ENCODE measurements at regions not wholly inside any gene's neighbourhood (a gene's known extent, or its start where the extent isn't known, plus 50 kb on each side); places are given as distances from the start of the nearest gene placed in this dataset.
"Not testable (repeated sequence)": the region's sequence is repeated elsewhere in the genome, so short reads cannot be mapped to it uniquely, and the experiment has no call there.

- H3K4me1 ChIP-seq (ENCODE audit: insufficient read depth, low read length) = no peaks in the 10 kb centered on the region
- no peak overlapping the region for H3K4me3 ChIP-seq (ENCODE audit: insufficient read depth, low read length)
- H3K27ac ChIP-seq (ENCODE audit: low read depth, low read length) = no peak overlapping the region
- DNase-seq (ENCODE audit: insufficient read length, low spot score, missing footprints) = no peak
- H4K20me1 ChIP-seq (ENCODE audit: insufficient read depth, low read length) = no peaks in the 10 kb centered on the region
- H3K27me3 ChIP-seq (ENCODE audit: insufficient read depth, low read length) = no peaks in the 10 kb centered on the region
- no peaks in the 10 kb centered on the region for H3K36me3 ChIP-seq (ENCODE audit: insufficient read depth, low read length)
- no peaks in the 10 kb centered on the region for H3K79me2 ChIP-seq (ENCODE audit: insufficient read depth, low read length)
- no peak overlapping the region for H3K4me2 ChIP-seq (ENCODE audit: insufficient read depth, low read length)
- no peaks in the 10 kb centered on the region for H3K9me3 ChIP-seq (ENCODE audit: low read depth, low read length)
- H2AFZ ChIP-seq (ENCODE audit: low read length) = no peak overlapping the region
- TF ChIP-seq CTCF (IDR thresholded peaks at IDR 0.05; ENCODE audit: extremely low read depth, low read depth, low read length) = no peak
These were observed 130.2 kb upstream of the SLC6A14 start for GRCh38 chrX:116306218-116306617.

GRCh38 chrX:116317409-116317808, 119.0 kb upstream of the SLC6A14 start:
- no peak overlapping the region for H2AFZ ChIP-seq (ENCODE audit: low read length)
- H3K4me1 ChIP-seq (ENCODE audit: insufficient read depth, low read length) = no peaks in the 10 kb centered on the region
- no peak overlapping the region for H3K4me3 ChIP-seq (ENCODE audit: insufficient read depth, low read length)
- H3K79me2 ChIP-seq (ENCODE audit: insufficient read depth, low read length) = no peaks in the 10 kb centered on the region
- H4K20me1 ChIP-seq (ENCODE audit: insufficient read depth, low read length) = no peaks in the 10 kb centered on the region
- no peaks in the 10 kb centered on the region for H3K9me3 ChIP-seq (ENCODE audit: low read depth, low read length)
- H3K27ac ChIP-seq (ENCODE audit: low read depth, low read length) = no peak overlapping the region
- H3K4me2 ChIP-seq (ENCODE audit: insufficient read depth, low read length) = no peak overlapping the region
- DNase-seq (ENCODE audit: insufficient read length, low spot score, missing footprints) = no peak
- no peaks in the 10 kb centered on the region for H3K27me3 ChIP-seq (ENCODE audit: insufficient read depth, low read length)
- no peaks in the 10 kb centered on the region for H3K36me3 ChIP-seq (ENCODE audit: insufficient read depth, low read length)
- TF ChIP-seq CTCF (IDR thresholded peaks at IDR 0.05; ENCODE audit: extremely low read depth, low read depth, low read length) = no peak

- no peak for DNase-seq (ENCODE audit: insufficient read length, low spot score, missing footprints)
- no peaks in the 10 kb centered on the region for H3K4me1 ChIP-seq (ENCODE audit: insufficient read depth, low read length)
- no peak overlapping the region for H2AFZ ChIP-seq (ENCODE audit: low read length)
- no peaks in the 10 kb centered on the region for H3K27me3 ChIP-seq (ENCODE audit: insufficient read depth, low read length)
- TF ChIP-seq CTCF (IDR thresholded peaks at IDR 0.05; ENCODE audit: extremely low read depth, low read depth, low read length) = no peak
- H3K36me3 ChIP-seq (ENCODE audit: insufficient read depth, low read length) = no peaks in the 10 kb centered on the region
- H4K20me1 ChIP-seq (ENCODE audit: insufficient read depth, low read length) = no peaks in the 10 kb centered on the region
- no peak overlapping the region for H3K4me2 ChIP-seq (ENCODE audit: insufficient read depth, low read length)
- no peaks in the 10 kb centered on the region for H3K79me2 ChIP-seq (ENCODE audit: insufficient read depth, low read length)
- H3K27ac ChIP-seq (ENCODE audit: low read depth, low read length) = no peak overlapping the region
- H3K9me3 ChIP-seq (ENCODE audit: low read depth, low read length) = no peaks in the 10 kb centered on the region
- no peak overlapping the region for H3K4me3 ChIP-seq (ENCODE audit: insufficient read depth, low read length)
These were observed 117.7 kb upstream of the SLC6A14 start for GRCh38 chrX:116318672-116319071.

- no peaks in the 10 kb centered on the region for H3K9me3 ChIP-seq (ENCODE audit: low read depth, low read length)
- no peaks in the 10 kb centered on the region for H3K36me3 ChIP-seq (ENCODE audit: insufficient read depth, low read length)
- no peaks in the 10 kb centered on the region for H3K79me2 ChIP-seq (ENCODE audit: insufficient read depth, low read length)
- no peak overlapping the region for H3K4me2 ChIP-seq (ENCODE audit: insufficient read depth, low read length)
- no peak for TF ChIP-seq CTCF (IDR thresholded peaks at IDR 0.05; ENCODE audit: extremely low read depth, low read depth, low read length)
- no peaks in the 10 kb centered on the region for H4K20me1 ChIP-seq (ENCODE audit: insufficient read depth, low read length)
- H3K4me3 ChIP-seq (ENCODE audit: insufficient read depth, low read length) = no peak overlapping the region
- DNase-seq (ENCODE audit: insufficient read length, low spot score, missing footprints) = no peak
- no peak overlapping the region for H3K27ac ChIP-seq (ENCODE audit: low read depth, low read length)
- no peak overlapping the region for H2AFZ ChIP-seq (ENCODE audit: low read length)
- H3K27me3 ChIP-seq (ENCODE audit: insufficient read depth, low read length) = no peaks in the 10 kb centered on the region
- H3K4me1 ChIP-seq (ENCODE audit: insufficient read depth, low read length) = no peaks in the 10 kb centered on the region
These were observed 114.7 kb upstream of the SLC6A14 start for GRCh38 chrX:116321711-116322110.

- not testable (repeated sequence) for DNase-seq (ENCODE audit: insufficient read length, low spot score, missing footprints); H3K4me1 ChIP-seq (ENCODE audit: insufficient read depth, low read length); H2AFZ ChIP-seq (ENCODE audit: low read length); H3K27me3 ChIP-seq (ENCODE audit: insufficient read depth, low read length); H3K79me2 ChIP-seq (ENCODE audit: insufficient read depth, low read length); H4K20me1 ChIP-seq (ENCODE audit: insufficient read depth, low read length); H3K4me2 ChIP-seq (ENCODE audit: insufficient read depth, low read length); H3K4me3 ChIP-seq (ENCODE audit: insufficient read depth, low read length); H3K36me3 ChIP-seq (ENCODE audit: insufficient read depth, low read length); H3K9me3 ChIP-seq (ENCODE audit: low read depth, low read length); H3K27ac ChIP-seq (ENCODE audit: low read depth, low read length)
These were observed 104.4 kb upstream of the SLC6A14 start for GRCh38 chrX:116332026-116332425.

- H2AFZ ChIP-seq (ENCODE audit: low read length); H3K4me3 ChIP-seq (ENCODE audit: insufficient read depth, low read length); DNase-seq (ENCODE audit: insufficient read length, low spot score, missing footprints); H3K4me1 ChIP-seq (ENCODE audit: insufficient read depth, low read length); H3K79me2 ChIP-seq (ENCODE audit: insufficient read depth, low read length); H3K4me2 ChIP-seq (ENCODE audit: insufficient read depth, low read length); H3K27me3 ChIP-seq (ENCODE audit: insufficient read depth, low read length); H4K20me1 ChIP-seq (ENCODE audit: insufficient read depth, low read length); H3K27ac ChIP-seq (ENCODE audit: low read depth, low read length); H3K9me3 ChIP-seq (ENCODE audit: low read depth, low read length); H3K36me3 ChIP-seq (ENCODE audit: insufficient read depth, low read length): not testable (repeated sequence)
These were observed 101.6 kb upstream of the SLC6A14 start for GRCh38 chrX:116334797-116335196.

All from osteoblast (primary cell).